ENCODE measurements at regions not wholly inside any gene's neighbourhood (a gene's known extent, or its start where the extent isn't known, plus 50 kb on each side); places are given as distances from the start of the nearest gene placed in this dataset.

DNA sequence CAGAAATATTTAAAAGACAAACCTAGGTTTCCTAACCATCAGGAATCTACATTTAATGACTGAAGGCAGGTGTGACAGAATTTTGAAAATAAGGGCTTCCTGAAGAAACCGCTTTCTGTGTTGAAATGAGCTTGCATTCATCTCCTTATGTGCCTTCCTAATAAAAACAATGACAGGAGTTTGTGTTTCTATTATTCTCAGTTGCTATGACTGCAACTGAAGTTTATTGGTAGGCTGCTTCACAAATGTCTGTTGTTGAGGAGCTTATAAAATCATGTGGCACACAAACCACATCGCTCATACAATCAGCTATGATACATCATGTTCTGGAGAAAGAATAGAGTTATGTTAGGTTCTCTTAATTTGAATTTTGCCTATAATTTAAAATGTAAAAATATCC, 362.7 kb upstream of the SLC8A1 start:
- 60 to 61% methylated on average over 2 of the region's 2 CpGs for WGBS, 2 donors
- intact Hi-C loops (cut with DNase I) = loop anchor here in 1 of 10 donors (10.0 kb wide), 1 partner anchor 1350 kb away; the partner anchor contains the start of gene EML4
- ATAC-seq = no peak

DNA sequence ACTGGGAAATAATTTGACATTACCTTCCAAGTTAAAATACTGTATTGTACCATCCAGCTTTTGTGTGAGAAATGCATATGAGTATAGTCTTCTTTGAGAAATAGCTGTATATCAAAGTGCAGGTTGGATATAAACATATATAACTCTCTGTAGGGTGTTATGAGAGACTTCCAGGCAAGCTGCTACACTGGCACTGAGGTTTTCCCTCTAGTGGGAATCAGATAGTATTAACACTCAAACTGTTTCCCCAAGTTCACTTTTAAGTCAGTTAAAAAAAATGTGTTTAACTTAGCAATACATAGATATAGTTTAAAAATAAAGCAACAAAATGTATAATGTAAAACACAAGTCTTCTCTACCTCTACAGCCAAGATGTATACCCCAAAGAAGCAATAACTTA, 368.4 kb upstream of the SLC8A1 start:
- Histone ChIP-seq H3K36me3 (no peaks in the 10 kb centered on the region), H3K9me3 (no peaks in the 10 kb centered on the region), H3K4me3 (peak overlapping the region in 1 of 10 donors; percentile 20), H3K27me3 (no peaks in the 10 kb centered on the region), H3K27ac (no peak overlapping the region), H3K4me1 (peaks cover 0 to 12% (median 3%) of the 10 kb centered on the region in 9 donors)
- ATAC-seq (no peak), DNase-seq (no peak)
- TF ChIP-seq, protein P1, sequence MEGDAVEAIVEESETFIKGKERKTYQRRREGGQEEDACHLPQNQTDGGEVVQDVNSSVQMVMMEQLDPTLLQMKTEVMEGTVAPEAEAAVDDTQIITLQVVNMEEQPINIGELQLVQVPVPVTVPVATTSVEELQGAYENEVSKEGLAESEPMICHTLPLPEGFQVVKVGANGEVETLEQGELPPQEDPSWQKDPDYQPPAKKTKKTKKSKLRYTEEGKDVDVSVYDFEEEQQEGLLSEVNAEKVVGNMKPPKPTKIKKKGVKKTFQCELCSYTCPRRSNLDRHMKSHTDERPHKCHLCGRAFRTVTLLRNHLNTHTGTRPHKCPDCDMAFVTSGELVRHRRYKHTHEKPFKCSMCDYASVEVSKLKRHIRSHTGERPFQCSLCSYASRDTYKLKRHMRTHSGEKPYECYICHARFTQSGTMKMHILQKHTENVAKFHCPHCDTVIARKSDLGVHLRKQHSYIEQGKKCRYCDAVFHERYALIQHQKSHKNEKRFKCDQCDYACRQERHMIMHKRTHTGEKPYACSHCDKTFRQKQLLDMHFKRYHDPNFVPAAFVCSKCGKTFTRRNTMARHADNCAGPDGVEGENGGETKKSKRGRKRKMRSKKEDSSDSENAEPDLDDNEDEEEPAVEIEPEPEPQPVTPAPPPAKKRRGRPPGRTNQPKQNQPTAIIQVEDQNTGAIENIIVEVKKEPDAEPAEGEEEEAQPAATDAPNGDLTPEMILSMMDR (IDR thresholded peaks at IDR 0.05) = peak in 2 of 9 donors; percentile 14 to 21
- intact Hi-C loops (cut with DNase I) = no loop called here

More for the DNA sequence above, 362.7 kb upstream of the SLC8A1 start:
- no peaks in the 10 kb centered on the region for H3K27me3 ChIP-seq
- no peak overlapping the region for H3K4me3 ChIP-seq
- H3K36me3 ChIP-seq = no peaks in the 10 kb centered on the region
- peaks cover 0 to 5% (median 0%) of the 10 kb centered on the region in 9 donors for H3K4me1 ChIP-seq
- H3K27ac ChIP-seq = no peak overlapping the region
- no peak for DNase-seq
- no peaks in the 10 kb centered on the region for H3K9me3 ChIP-seq
- TF ChIP-seq, protein P1 (IDR thresholded peaks at IDR 0.05) = no peak

DNA sequence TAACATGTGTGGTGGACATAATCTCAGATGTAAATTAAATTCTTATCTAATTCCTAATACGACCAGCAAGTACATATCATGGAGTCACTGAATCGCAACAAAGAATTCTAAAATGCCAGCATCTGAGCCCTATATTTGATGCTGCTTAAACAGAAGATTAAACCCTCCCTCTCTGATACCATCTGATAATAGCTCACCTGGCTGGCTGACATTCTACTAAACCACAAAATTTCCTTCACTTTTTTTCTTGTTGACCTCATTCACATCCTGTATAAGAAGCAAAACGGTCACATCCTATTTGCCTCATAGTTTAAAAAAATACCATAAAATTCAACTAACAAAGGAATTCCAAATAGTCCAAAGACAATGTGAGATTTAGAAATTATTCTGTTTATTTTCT, 371.6 kb upstream of the SLC8A1 start:
- H3K36me3 ChIP-seq = no peaks in the 10 kb centered on the region
- no peak for ATAC-seq
- H3K4me3 ChIP-seq = no peak overlapping the region
- intact Hi-C loops (cut with DNase I) = loop anchor here in 1 of 10 donors (2.0 kb wide), 1 partner anchor 33 kb away; no protein-coding TSS in a partner anchor
- no peak for DNase-seq
- H3K27ac ChIP-seq = no peak overlapping the region
- WGBS, 2 donors = 83 to 85% methylated on average over 3 of the region's 3 CpGs
- no peaks in the 10 kb centered on the region for H3K27me3 ChIP-seq
- TF ChIP-seq, protein P1 (IDR thresholded peaks at IDR 0.05) = no peak
- peaks cover 0 to 12% (median 3%) of the 10 kb centered on the region in 9 donors for H3K4me1 ChIP-seq
- H3K9me3 ChIP-seq = no peaks in the 10 kb centered on the region

DNA sequence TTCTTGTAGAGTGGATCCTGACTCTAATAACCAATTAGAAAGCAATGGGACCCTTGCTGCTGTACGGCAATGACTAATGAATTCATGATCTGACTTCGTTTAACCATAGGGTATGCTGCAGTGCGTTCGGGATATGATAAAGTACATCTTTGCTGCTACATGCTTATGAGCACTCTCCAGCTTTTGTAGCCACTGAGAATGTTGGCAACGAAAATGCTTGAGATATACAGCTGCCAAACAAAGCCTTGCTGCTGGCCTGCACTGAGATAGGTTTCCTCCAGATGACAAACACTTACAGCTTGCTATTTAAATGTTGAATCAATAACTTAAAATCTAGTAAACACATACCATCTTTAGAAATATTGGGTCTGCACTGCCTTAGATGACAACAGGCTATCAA, 372.4 kb upstream of the SLC8A1 start:
- TF ChIP-seq, protein P1 (IDR thresholded peaks at IDR 0.05) = no peak
- Histone ChIP-seq H3K27ac (no peak overlapping the region), H3K4me1 (peaks cover 0 to 12% (median 3%) of the 10 kb centered on the region in 9 donors), H3K9me3 (no peaks in the 10 kb centered on the region), H3K36me3 (no peaks in the 10 kb centered on the region), H3K27me3 (no peaks in the 10 kb centered on the region), H3K4me3 (no peak overlapping the region)
- 26 to 27% methylated on average over 5 of the region's 5 CpGs for WGBS, 2 donors
- intact Hi-C loops (cut with DNase I) = no loop called here
- DNase-seq = peak in 1 of 2 donors; percentile 4
- ATAC-seq = peak in 7 of 8 donors; percentile 12 to 83 (median 44)

Measured in heart right ventricle (tissue), 16 donors.